VCaP (cell line): ENCODE measurements at regions not wholly inside any gene's neighbourhood (a gene's known extent, or its start where the extent isn't known, plus 50 kb on each side); places are given as distances from the start of the nearest gene placed in this dataset.

Experiments used
- H3K27ac ChIP-seq: fragments of 450-650 bp; 2 replicates; pipeline ENCODE4 v1.5.1; 2017
- TF ChIP-seq, protein P1 (sequence below): fragments of 450-650 bp; conservative IDR thresholded peaks from 2 replicates; pipeline ENCODE4 v1.5.1; 2017; ENCODE audit warnings: mild to moderate bottlenecking, moderate library complexity

DNA sequence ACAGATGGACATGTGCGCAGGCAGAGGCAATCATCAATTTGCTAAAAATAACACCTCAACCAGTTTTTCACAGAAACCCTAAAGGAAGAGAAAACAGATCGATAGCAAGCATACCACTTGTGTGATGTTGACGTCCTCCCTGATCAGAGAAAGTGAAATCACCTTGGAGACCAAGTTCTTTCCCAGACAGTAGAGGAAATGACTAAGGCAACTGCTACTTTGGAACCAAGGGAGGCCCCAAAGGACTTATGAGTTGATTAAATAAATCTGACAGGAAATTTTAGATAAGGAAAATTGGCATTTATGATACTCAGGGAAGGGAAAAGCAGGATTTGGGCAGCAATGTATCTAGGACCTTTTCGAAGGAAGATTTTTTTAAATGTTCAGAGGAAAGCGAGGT is 267.1 kb upstream of the ASIC2 start:
- H3K27ac ChIP-seq = no peak overlapping the region
- TF ChIP-seq, protein P1, sequence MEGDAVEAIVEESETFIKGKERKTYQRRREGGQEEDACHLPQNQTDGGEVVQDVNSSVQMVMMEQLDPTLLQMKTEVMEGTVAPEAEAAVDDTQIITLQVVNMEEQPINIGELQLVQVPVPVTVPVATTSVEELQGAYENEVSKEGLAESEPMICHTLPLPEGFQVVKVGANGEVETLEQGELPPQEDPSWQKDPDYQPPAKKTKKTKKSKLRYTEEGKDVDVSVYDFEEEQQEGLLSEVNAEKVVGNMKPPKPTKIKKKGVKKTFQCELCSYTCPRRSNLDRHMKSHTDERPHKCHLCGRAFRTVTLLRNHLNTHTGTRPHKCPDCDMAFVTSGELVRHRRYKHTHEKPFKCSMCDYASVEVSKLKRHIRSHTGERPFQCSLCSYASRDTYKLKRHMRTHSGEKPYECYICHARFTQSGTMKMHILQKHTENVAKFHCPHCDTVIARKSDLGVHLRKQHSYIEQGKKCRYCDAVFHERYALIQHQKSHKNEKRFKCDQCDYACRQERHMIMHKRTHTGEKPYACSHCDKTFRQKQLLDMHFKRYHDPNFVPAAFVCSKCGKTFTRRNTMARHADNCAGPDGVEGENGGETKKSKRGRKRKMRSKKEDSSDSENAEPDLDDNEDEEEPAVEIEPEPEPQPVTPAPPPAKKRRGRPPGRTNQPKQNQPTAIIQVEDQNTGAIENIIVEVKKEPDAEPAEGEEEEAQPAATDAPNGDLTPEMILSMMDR = no peak

DNA sequence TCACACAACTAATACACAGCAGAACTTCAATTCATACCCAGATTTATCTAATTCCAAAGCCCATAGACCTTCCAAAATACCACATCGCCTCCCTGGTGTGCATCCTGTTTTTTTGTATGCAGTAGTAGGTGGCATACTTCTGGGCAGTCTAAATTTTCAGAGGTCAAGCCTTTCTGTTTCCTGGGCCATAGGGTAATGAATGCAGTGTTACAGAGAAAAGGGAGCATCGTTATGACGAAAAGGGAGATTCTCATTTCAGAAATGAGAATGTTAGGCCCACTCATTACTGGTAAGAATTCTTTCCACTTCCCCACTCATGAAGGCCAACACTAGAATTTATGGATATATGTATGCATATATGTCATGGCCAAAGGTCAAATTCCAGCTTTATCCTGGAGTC is 267.8 kb upstream of the ASIC2 start:
- H3K27ac ChIP-seq = no peak overlapping the region
- TF ChIP-seq, protein P1 = no peak

DNA sequence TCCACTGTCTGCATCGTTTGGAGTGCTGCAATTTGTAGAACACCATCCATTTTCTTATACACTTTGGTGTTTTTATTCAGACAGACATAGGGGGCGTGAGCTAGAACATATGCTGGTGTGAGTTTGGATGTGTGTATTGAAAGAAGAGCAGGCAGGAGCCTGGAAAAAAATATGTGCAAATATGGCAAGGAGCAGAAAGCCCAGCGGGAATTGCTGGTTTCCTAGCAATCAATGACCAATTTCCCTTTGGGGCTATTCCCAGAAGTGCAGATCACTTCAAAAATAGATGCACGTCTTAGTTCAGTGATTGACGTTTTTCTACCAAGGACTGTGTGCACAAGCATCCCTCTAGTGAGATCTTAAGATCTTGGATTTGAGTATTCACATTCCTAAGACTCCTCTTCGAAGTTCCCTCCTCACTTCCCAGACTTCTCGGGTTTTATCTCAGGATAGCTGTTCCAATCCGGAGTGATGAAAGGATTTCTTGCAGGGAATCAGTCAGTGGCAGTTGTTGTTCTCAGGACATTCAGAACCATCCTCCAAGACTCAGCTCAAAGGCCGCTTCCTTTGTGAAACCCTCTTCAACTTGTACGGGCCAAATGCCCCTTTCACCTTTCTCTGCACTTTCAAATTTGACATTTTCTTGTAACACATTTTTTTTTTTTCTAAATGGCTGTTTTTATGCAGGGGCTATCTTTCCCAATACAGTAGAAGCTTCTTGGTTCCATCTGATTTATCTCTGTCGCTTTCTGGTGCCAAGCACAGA is 268.7 kb upstream of the ASIC2 start:
- H3K27ac ChIP-seq = peak overlapping the region; percentile 62
- TF ChIP-seq, protein P1 = no peak

DNA sequence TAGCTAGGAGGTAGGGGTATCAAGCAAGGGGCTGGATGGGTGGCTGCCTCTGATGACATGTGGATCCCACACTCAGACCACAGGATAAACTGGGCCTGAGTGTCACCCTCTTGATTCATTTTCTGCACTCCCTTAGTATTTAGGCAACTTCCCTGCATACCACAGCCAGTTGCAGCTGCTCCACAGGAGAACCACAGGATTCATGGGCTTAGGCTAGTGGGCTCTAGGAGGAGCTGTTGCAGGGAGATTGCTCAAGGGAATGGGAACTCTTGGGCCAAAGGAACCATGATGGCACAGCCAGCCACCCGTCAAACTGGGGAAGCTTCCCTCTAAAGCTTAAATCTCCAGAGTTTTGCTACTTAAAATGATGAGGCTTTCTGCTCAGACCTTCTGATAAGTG is 269.7 kb upstream of the ASIC2 start:
- TF ChIP-seq, protein P1 = peak; percentile 25
- H3K27ac ChIP-seq = peak overlapping the region; percentile 62

DNA sequence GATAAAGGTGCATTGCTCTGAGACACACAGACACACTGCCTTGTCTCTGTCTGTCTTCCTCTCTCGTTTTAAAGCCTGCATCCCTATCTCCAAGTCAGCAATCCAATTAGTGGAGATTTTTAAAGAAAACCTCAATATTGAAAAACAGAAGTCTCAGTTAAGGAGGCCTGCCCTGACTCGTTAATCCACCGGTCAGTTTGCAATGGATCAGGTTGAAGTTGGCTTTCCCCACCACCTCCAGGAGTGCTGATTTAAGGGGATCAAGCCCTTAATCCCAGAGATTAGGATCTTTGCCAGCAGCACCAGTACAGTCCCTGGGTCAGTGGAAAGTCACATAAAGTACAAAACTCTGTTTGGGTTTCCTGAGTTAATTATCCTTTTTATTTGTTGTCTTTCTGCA is 271.1 kb upstream of the ASIC2 start:
- H3K27ac ChIP-seq = peak overlapping the region; percentile 62
- TF ChIP-seq, protein P1 = no peak

DNA sequence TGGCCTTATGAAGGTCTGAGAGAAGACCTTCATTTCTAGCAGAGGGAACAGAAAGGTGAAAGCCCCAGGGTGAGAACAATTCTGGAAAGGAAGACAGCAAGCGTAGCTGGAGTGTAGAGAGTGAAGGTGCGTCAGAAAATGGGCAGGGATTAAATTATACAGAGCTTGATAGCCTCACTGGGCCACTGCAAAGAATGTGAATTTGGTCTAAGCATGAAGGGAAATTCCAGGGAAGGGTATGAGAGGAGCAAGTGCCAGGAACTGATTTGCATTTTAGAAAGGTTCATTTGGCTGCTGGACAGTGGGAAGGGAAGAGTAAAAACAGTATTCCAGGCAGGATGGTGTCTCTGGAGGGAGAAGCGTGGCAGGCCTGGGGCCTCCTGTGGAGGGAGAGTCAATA is 274.1 kb upstream of the ASIC2 start:
- TF ChIP-seq, protein P1 = no peak

DNA sequence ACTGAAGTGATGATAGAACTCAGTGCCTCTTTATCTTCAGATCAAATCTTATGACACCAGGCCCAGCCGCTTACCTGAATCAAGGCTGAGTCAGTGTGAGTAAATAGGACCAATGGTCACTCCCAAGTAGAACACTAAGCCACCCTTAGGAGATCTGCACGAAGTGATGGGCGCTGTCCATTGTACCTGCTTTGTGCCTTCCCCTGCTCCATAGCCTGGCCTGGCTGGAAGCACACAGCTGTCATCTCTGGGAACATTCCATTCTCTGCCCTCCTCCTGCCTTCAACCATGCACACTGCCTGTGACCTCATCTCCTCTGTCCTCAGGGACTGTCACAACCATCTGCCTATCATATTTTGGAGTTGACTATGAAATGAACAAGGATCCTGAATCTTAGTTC is 279.5 kb upstream of the ASIC2 start:
- no peak overlapping the region for H3K27ac ChIP-seq
- TF ChIP-seq, protein P1 = no peak

More for the DNA sequence above, 274.1 kb upstream of the ASIC2 start:
- no peak overlapping the region for H3K27ac ChIP-seq
